Stimulated activated CD8-positive, alpha-beta memory T cell treated with anti-CD3 and anti-CD28 coated beads, Interleukin-4, amount 100 ng/mL, for 24 hours (primary cell): ENCODE measurements at regions not wholly inside any gene's neighbourhood (a gene's known extent, or its start where the extent isn't known, plus 50 kb on each side); places are given as distances from the start of the nearest gene placed in this dataset.

ENCODE experiments used
- DNase-seq: peaks from one replicate; pipeline ENCODE4 v3.0.0-alpha.2; 2020; ENCODE audit warnings: low read depth

- no peak for DNase-seq
These were observed 196.3 kb downstream of the AXIN2 start for GRCh38 chr17:65365169-65365568.

GRCh38 chr17:65364438-65364837 is 197.0 kb downstream of the AXIN2 start:
- DNase-seq = no peak

GRCh38 chr17:65362826-65363225 is 198.6 kb downstream of the AXIN2 start:
- DNase-seq = no peak

GRCh38 chr17:65360961-65361552 is 200.4 kb downstream of the AXIN2 start:
- DNase-seq = no peak

- DNase-seq = peak; percentile 11
These were observed 202.4 kb downstream of the AXIN2 start for GRCh38 chr17:65359016-65359415.

GRCh38 chr17:65356536-65356935 is 204.9 kb downstream of the AXIN2 start:
- DNase-seq = no peak

- no peak for DNase-seq
These were observed 206.2 kb downstream of the AXIN2 start for GRCh38 chr17:65355246-65355645.

- no peak for DNase-seq
These were observed 211.5 kb downstream of the AXIN2 start for GRCh38 chr17:65349916-65350315.

GRCh38 chr17:65346166-65346565 is 209.0 kb downstream of the RGS9 start:
- no peak for DNase-seq

- DNase-seq = peak; percentile 15
These were observed 208.3 kb downstream of the RGS9 start for GRCh38 chr17:65345261-65346005.

- DNase-seq = no peak
These were observed 203.2 kb downstream of the RGS9 start for GRCh38 chr17:65340401-65340800.

GRCh38 chr17:65334406-65334805 is 197.2 kb downstream of the RGS9 start:
- DNase-seq = no peak

GRCh38 chr17:65332779-65333178 is 195.6 kb downstream of the RGS9 start:
- DNase-seq = no peak

- no peak for DNase-seq
These were observed 195.2 kb downstream of the RGS9 start for GRCh38 chr17:65332375-65332774.

- no peak for DNase-seq
These were observed 191.4 kb downstream of the RGS9 start for GRCh38 chr17:65328567-65328966.

GRCh38 chr17:65324611-65325342 is 187.6 kb downstream of the RGS9 start:
- DNase-seq = no peak

GRCh38 chr17:65323049-65323448 is 185.9 kb downstream of the RGS9 start:
- no peak for DNase-seq

- no peak for DNase-seq
These were observed 183.7 kb downstream of the RGS9 start for GRCh38 chr17:65320820-65321219.

GRCh38 chr17:65314212-65314611 is 177.0 kb downstream of the RGS9 start:
- no peak for DNase-seq

GRCh38 chr17:65312718-65313377 is 175.7 kb downstream of the RGS9 start:
- no peak for DNase-seq

- DNase-seq = no peak
These were observed 174.1 kb downstream of the RGS9 start for GRCh38 chr17:65311261-65311660.

GRCh38 chr17:65307961-65308316 is 170.8 kb downstream of the RGS9 start:
- DNase-seq = no peak
